Activated T-cell treated with anti-CD3 and anti-CD28 coated beads, Interleukin-2, amount 50 U/mL, for 72 hours (primary cell): ENCODE measurements at regions not wholly inside any gene's neighbourhood (a gene's known extent, or its start where the extent isn't known, plus 50 kb on each side); places are given as distances from the start of the nearest gene placed in this dataset.
"Not testable (repeated sequence)": the region's sequence is repeated elsewhere in the genome, so short reads cannot be mapped to it uniquely, and the experiment has no call there.

Source experiments
- ATAC-seq, 2 donors: fragments of 150-1000 bp; cut with Tn5 transposase; replicated peaks in 1 of 2; 2 replicates each; pipeline ENCODE4 v1.10.0; 2021; ENCODE audit warnings: moderate library complexity in 2 of 2, mild to moderate bottlenecking in 1 of 2
- DNase-seq, 2 donors: peaks; one replicate each; pipeline ENCODE4 v3.0.0; 2021 to 2022; ENCODE audit warnings: mixed read lengths in 1 of 2
- H3K27ac Mint-ChIP-seq: one replicate; pipeline ENCODE4 v1.8.0; 2022; ENCODE audit warnings: mild to moderate bottlenecking, moderate library complexity, mixed read lengths
- H3K27me3 Mint-ChIP-seq: one replicate; pipeline ENCODE4 v1.8.0; 2022; ENCODE audit warnings: low read depth, mixed read lengths
- H3K36me3 Mint-ChIP-seq, 2 donors: one replicate each; pipeline ENCODE4 v1.8.0; 2022; ENCODE audit warnings: mixed read lengths in 2 of 2, mild to moderate bottlenecking in 1 of 2; ENCODE audit not compliant: insufficient read depth in 2 of 2
- H3K4me1 Mint-ChIP-seq: one replicate; pipeline ENCODE4 v1.8.0; 2022; ENCODE audit warnings: low read depth, mixed read lengths
- H3K4me3 Mint-ChIP-seq, 2 donors: one replicate each; pipeline ENCODE4 v1.8.0; 2022; ENCODE audit warnings: mild to moderate bottlenecking in 2 of 2, mixed read lengths in 2 of 2, moderate library complexity in 2 of 2
- H3K9me3 Mint-ChIP-seq, 2 donors: one replicate each; pipeline ENCODE4 v1.8.0; 2022; ENCODE audit warnings: mixed read lengths in 2 of 2

- no peak for DNase-seq
- H3K27ac Mint-ChIP-seq = no peak overlapping the region
- H3K9me3 Mint-ChIP-seq = peaks cover 4% of the 10 kb centered on the region in 2 donors
- no peaks in the 10 kb centered on the region for H3K27me3 Mint-ChIP-seq
- H3K4me1 Mint-ChIP-seq = no peaks in the 10 kb centered on the region
- no peaks in the 10 kb centered on the region for H3K36me3 Mint-ChIP-seq
- ATAC-seq = no peak
- H3K4me3 Mint-ChIP-seq = no peak overlapping the region
These were observed 327.3 kb upstream of the NOX3 start for GRCh38 chr6:155782739-155783459.

- Mint-ChIP-seq H3K27me3 (no peaks in the 10 kb centered on the region), H3K36me3 (no peaks in the 10 kb centered on the region), H3K9me3 (peaks cover 3 to 4% of the 10 kb centered on the region in 2 donors), H3K27ac (no peak overlapping the region), H3K4me3 (no peak overlapping the region), H3K4me1 (no peaks in the 10 kb centered on the region)
- ATAC-seq (peak in 1 of 2 donors; percentile 32), DNase-seq (no peak)
These were observed 326.7 kb upstream of the NOX3 start for GRCh38 chr6:155782320-155782731.

- Mint-ChIP-seq H3K4me3 (no peak overlapping the region), H3K9me3 (peaks cover 0 to 4% of the 10 kb centered on the region in 2 donors), H3K36me3 (no peaks in the 10 kb centered on the region), H3K27ac (no peak overlapping the region), H3K27me3 (no peaks in the 10 kb centered on the region), H3K4me1 (no peaks in the 10 kb centered on the region)
- ATAC-seq (no peak), DNase-seq (no peak)
These were observed 323.8 kb upstream of the NOX3 start for GRCh38 chr6:155779456-155779855.

GRCh38 chr6:155778336-155778735 lies 322.7 kb upstream of the NOX3 start:
- no peak overlapping the region for H3K4me3 Mint-ChIP-seq
- DNase-seq (no peak), ATAC-seq (no peak)
- H3K27me3 Mint-ChIP-seq = no peaks in the 10 kb centered on the region
- H3K27ac Mint-ChIP-seq = no peak overlapping the region
- no peaks in the 10 kb centered on the region for H3K36me3 Mint-ChIP-seq
- peaks cover 1 to 4% of the 10 kb centered on the region in 2 donors for H3K9me3 Mint-ChIP-seq
- no peaks in the 10 kb centered on the region for H3K4me1 Mint-ChIP-seq

- ATAC-seq (no peak), DNase-seq (no peak)
- no peak overlapping the region for H3K27ac Mint-ChIP-seq
- no peaks in the 10 kb centered on the region for H3K4me1 Mint-ChIP-seq
- H3K4me3 Mint-ChIP-seq = no peak overlapping the region
- peaks cover 3 to 15% of the 10 kb centered on the region in 2 donors for H3K9me3 Mint-ChIP-seq
- H3K27me3 Mint-ChIP-seq = no peaks in the 10 kb centered on the region
- H3K36me3 Mint-ChIP-seq = peaks cover 0 to 8% of the 10 kb centered on the region in 2 donors
These were observed 316.2 kb upstream of the NOX3 start for GRCh38 chr6:155771822-155772221.

GRCh38 chr6:155770856-155771255 lies 315.2 kb upstream of the NOX3 start:
- no peak for DNase-seq
- peaks cover 0 to 8% of the 10 kb centered on the region in 2 donors for H3K36me3 Mint-ChIP-seq
- H3K27me3 Mint-ChIP-seq = no peaks in the 10 kb centered on the region
- ATAC-seq = no peak
- peaks cover 3 to 15% of the 10 kb centered on the region in 2 donors for H3K9me3 Mint-ChIP-seq
- no peaks in the 10 kb centered on the region for H3K4me1 Mint-ChIP-seq
- no peak overlapping the region for H3K27ac Mint-ChIP-seq
- H3K4me3 Mint-ChIP-seq = no peak overlapping the region

- H3K4me3 Mint-ChIP-seq = no peak overlapping the region
- no peaks in the 10 kb centered on the region for H3K27me3 Mint-ChIP-seq
- peaks cover 0 to 8% of the 10 kb centered on the region in 2 donors for H3K36me3 Mint-ChIP-seq
- ATAC-seq = no peak
- no peak for DNase-seq
- H3K4me1 Mint-ChIP-seq = no peaks in the 10 kb centered on the region
- H3K9me3 Mint-ChIP-seq = peaks cover 3 to 13% of the 10 kb centered on the region in 2 donors
- H3K27ac Mint-ChIP-seq = no peak overlapping the region
These were observed 314.7 kb upstream of the NOX3 start for GRCh38 chr6:155770313-155770712.

- peaks cover 2 to 7% of the 10 kb centered on the region in 2 donors for H3K9me3 Mint-ChIP-seq
These were observed 309.9 kb upstream of the NOX3 start for GRCh38 chr6:155765275-155766194.

GRCh38 chr6:155762649-155763048 lies 307.0 kb upstream of the NOX3 start:
- Mint-ChIP-seq H3K36me3 (no peaks in the 10 kb centered on the region), H3K27me3 (no peaks in the 10 kb centered on the region), H3K9me3 (peaks cover 0 to 3% of the 10 kb centered on the region in 2 donors), H3K4me1 (no peaks in the 10 kb centered on the region), H3K4me3 (no peak overlapping the region), H3K27ac (no peak overlapping the region)
- DNase-seq (no peak), ATAC-seq (no peak)

More at GRCh38 chr6:155765275-155766194, 309.9 kb upstream of the NOX3 start:
- Mint-ChIP-seq H3K27ac (no peak overlapping the region), H3K36me3 (peaks cover 0 to 2% of the 10 kb centered on the region in 2 donors), H3K4me3 (no peak overlapping the region), H3K4me1 (no peaks in the 10 kb centered on the region), H3K27me3 (no peaks in the 10 kb centered on the region)
- DNase-seq (no peak), ATAC-seq (no peak)

- H3K9me3 Mint-ChIP-seq = peaks cover 8 to 18% of the 10 kb centered on the region in 2 donors
These were observed 299.8 kb upstream of the NOX3 start for GRCh38 chr6:155755452-155755851.

GRCh38 chr6:155748778-155749177 lies 293.1 kb upstream of the NOX3 start:
- H3K36me3 Mint-ChIP-seq = not testable (repeated sequence)
- H3K9me3 Mint-ChIP-seq = peaks cover 8 to 13% of the 10 kb centered on the region in 2 donors

More at GRCh38 chr6:155755452-155755851, 299.8 kb upstream of the NOX3 start:
- no peaks in the 10 kb centered on the region for H3K4me1 Mint-ChIP-seq
- DNase-seq = no peak
- H3K27me3 Mint-ChIP-seq = no peaks in the 10 kb centered on the region
- no peak overlapping the region for H3K27ac Mint-ChIP-seq
- peaks cover 0 to 2% of the 10 kb centered on the region in 2 donors for H3K36me3 Mint-ChIP-seq
- no peak for ATAC-seq
- no peak overlapping the region for H3K4me3 Mint-ChIP-seq

GRCh38 chr6:155747491-155747890 lies 291.9 kb upstream of the NOX3 start:
- Mint-ChIP-seq H3K27ac (no peak overlapping the region), H3K4me3 (no peak overlapping the region), H3K27me3 (no peaks in the 10 kb centered on the region), H3K9me3 (peaks cover 5 to 6% of the 10 kb centered on the region in 2 donors), H3K4me1 (no peaks in the 10 kb centered on the region), H3K36me3 (no peaks in the 10 kb centered on the region)
- DNase-seq = no peak
- no peak for ATAC-seq

More at GRCh38 chr6:155748778-155749177, 293.1 kb upstream of the NOX3 start:
- H3K4me3 Mint-ChIP-seq, H3K27ac Mint-ChIP-seq, DNase-seq, H3K27me3 Mint-ChIP-seq, ATAC-seq, H3K4me1 Mint-ChIP-seq: not testable (repeated sequence)

- H3K9me3 Mint-ChIP-seq = no peaks in the 10 kb centered on the region
- DNase-seq = no peak
- no peak overlapping the region for H3K4me3 Mint-ChIP-seq
- H3K4me1 Mint-ChIP-seq = no peaks in the 10 kb centered on the region
- H3K27me3 Mint-ChIP-seq = no peaks in the 10 kb centered on the region
- H3K36me3 Mint-ChIP-seq = no peaks in the 10 kb centered on the region
- H3K27ac Mint-ChIP-seq = no peak overlapping the region
- no peak for ATAC-seq
These were observed 285.3 kb upstream of the NOX3 start for GRCh38 chr6:155740781-155741399.
